GM18519 (cell line): ENCODE measurements at regions not wholly inside any gene's neighbourhood (a gene's known extent, or its start where the extent isn't known, plus 50 kb on each side); places are given as distances from the start of the nearest gene placed in this dataset.
"Not testable (repeated sequence)": the region's sequence is repeated elsewhere in the genome, so short reads cannot be mapped to it uniquely, and the experiment has no call there.

ENCODE experiments used
- ATAC-seq: cut with Tn5 transposase; IDR thresholded peaks from one replicate; pipeline ENCODE4 v1.9.1; 2021; ENCODE audit warnings: mild to moderate bottlenecking, moderate library complexity; ENCODE audit not compliant: unreplicated experiment, low FRiP score

DNA sequence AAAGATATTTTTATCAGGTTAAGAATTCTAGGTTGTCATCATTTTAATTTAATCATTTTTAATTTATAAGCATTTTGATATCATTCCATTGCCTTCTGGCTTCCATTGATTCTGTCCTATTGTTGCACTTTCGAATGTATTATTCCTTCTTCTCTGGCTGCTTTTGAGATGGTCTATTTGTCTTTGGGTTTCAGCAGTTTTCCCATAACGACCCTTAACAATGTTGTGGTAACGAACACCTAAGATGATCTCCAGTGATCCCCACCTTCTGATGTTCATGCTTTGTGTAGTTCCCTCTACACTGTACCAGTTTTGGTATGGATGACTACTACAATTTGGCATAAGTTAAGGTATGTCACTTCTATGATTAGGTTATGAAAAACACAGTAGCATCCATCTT lies 59.9 kb downstream of the MINAR1 start:
- ATAC-seq, result no peak

DNA sequence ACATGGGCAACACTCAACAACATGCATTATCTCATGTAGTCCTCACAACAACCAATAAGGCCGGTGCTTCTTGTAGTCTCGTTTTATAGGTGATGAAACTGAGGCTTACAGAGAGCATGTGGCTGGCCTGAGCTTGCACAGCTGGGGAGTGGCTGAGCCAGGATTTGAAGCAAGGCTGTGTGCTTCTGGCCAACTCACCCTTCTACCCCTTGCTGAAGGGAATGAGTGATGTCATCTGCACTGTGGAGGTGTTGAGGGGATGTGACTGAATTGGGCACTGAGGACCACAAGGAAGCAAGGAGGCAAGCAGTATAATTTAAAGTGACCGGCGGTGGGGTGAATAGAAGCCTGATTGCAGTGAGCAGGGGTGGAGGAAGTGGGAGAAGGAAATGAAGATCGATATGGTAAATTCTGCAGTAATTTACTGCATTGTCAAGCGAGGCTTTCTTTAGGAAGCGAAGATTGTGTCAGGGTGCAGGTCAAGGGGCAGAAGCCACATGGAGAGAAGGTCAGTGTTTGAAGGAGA lies 62.3 kb downstream of the MINAR1 start:
- ATAC-seq, result no peak

DNA sequence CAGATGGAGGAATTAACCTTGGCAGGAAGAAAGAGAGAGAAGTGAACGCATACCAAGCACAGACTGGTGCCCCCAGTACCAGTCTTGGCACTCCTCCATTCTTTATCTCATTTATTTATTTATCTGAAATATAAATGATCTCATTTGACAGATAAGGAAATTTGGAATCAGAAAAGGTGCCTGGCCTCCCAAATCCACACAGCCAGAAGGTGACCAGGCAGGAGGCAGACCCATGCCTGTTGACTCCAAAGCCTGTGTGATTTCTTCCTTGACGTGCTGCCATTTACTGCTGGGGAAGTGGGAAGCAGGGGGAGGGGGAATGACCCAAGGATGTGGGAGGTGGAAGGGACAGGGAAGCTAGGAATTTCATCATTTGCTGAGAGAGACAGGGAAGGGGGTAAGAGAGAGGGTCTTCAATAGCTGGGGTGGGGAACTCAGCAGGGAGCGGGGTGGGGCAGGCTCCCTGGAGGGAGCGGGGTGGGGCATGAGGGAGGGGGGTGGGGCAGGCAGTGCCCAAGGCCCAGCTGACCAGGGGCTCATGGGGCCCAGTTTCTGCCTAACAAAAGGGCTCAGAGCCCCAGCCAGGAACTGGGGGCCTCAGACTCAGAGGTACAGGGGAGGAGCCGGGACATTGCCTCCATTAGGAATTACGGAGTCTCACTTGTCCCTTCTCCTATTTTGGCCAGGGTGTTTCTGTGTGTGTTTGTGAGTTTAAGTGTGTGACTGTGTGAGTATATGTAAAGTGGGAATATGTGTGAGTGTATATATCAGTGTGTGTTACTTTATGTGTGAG lies 63.0 kb downstream of the MINAR1 start:
- no peak for ATAC-seq

DNA sequence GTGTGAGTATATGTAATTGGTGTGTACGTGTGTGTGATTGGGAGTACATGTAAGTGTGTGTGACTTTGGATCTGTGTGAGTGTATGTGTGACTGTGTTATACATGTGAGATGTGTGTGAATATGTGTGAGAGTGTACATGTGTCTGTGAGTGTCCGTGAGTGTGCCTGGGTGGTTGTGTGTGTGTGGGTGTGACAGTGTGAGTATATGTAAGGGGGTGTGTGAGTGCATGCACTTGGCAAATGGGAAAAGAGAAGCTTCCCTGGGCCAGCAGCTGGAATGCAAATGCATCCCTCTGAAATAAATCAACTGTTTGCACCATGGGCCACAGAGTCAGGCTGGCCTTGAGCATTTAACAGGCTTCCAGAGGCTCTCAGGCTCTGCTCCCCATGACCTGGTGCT lies 63.6 kb downstream of the MINAR1 start:
- no peak for ATAC-seq

DNA sequence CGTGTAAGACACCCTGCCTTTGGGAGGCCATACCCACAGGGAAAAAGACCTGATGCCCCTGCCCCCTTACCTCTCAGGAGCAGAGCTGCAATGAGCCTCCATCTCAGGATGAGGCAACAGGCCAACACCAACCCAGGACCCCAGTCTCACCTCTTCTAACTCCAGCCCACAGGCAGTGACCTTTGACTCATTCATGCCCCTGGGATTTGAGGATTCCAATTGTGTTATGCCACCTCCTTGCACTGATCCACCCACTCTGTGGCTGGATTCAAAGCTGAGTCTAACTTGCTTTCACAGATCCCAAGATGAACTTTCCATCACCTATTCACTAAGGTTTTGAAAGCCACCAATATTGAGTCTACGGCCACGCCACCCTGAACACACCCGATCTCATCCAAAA lies 64.7 kb downstream of the MINAR1 start:
- no peak for ATAC-seq

DNA sequence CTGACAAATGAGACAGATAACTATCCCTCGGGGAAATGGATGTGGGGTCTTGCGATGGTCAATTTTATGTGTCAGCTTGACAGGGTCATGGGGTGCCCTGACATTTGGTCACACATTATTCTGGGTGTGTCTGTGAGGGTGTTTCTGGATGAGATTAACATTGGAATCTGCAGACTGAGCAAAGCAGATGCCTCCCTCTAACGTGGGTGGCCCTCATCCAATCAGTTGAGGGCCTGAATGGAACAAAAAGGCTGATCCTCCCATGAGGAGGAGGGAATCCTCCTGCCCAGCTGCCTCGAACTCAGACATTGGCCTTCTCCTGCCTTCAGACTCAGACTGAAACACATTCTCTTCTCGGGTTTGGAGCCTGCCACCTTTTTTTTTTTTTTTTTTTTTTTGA lies 69.0 kb downstream of the MINAR1 start:
- no peak for ATAC-seq

DNA sequence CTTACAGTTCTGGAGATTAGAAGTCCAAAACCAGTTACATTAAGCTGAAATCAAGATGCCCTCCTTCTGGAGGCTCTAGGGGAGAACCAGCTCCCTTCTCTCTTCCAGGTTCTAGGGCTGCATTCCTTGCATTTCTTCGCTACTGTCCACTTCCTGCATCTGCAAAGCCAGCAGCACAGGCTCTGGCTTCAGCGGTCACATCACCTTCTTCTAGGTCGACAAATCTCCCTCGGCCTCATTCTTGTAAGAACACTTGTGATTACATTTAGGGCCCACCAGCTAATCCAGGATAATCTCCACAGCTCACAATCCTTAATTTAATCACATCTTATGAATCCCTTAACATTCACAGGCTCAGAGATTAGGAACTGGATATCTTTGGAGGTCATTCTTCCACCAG lies 73.8 kb downstream of the MINAR1 start:
- ATAC-seq, result no peak

DNA sequence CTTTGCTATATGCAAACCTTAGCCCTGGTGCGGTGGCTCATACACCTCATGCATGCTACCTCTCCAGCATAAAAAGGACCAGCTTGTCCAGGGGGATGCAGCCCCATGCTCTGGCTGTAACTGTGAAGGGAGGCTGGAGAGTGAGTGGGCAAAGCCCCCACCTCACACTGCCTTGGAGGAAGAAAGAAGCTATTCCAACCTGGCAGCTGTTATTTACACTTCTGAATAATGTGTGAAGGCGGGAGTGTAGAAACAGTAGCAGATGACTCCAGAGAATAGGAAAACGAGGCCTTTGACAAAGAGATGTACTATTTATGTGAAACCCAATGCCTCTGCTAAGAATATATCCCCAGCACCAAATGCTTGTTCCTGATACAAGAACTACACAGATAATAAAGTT lies 80.7 kb downstream of the MINAR1 start:
- ATAC-seq, result not testable (repeated sequence)

DNA sequence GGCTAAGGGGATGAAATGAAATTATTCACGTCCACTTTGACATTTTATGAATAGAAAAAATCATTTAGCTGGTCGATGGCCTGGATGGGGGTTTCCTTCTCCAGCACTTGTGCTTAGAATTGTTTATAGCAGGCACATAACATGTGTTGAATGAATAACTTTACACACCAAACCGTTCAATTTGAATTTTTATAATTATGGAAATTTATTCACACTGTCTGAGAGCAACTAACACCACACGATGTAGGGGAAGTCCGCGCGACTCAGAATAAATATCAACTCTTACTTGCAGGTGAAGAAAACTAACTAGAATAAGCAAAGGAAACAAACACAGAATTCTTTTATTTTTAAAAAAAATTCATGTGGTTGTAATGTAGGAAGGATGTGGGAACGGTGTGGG lies 81.3 kb downstream of the MINAR1 start:
- no peak for ATAC-seq

DNA sequence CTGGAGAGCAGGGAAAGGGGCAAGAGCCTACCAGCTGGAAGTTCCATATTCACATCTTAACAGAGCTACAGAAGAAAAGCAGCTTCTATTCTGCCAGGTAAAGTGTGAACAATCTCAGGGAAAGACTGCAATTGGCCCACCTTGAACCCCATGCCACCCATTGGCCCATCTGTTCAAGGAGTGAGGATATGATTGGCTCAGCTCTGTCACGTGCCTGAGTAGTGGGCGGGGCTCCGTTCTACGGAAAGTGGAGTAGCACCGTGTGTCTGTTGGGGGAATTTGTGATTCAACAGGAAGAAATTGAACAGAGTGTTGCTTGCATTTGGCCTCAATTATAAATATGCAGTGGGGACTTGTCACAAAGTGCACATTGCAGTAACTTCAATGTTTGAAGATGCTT lies 81.8 kb downstream of the MINAR1 start:
- ATAC-seq, result no peak

DNA sequence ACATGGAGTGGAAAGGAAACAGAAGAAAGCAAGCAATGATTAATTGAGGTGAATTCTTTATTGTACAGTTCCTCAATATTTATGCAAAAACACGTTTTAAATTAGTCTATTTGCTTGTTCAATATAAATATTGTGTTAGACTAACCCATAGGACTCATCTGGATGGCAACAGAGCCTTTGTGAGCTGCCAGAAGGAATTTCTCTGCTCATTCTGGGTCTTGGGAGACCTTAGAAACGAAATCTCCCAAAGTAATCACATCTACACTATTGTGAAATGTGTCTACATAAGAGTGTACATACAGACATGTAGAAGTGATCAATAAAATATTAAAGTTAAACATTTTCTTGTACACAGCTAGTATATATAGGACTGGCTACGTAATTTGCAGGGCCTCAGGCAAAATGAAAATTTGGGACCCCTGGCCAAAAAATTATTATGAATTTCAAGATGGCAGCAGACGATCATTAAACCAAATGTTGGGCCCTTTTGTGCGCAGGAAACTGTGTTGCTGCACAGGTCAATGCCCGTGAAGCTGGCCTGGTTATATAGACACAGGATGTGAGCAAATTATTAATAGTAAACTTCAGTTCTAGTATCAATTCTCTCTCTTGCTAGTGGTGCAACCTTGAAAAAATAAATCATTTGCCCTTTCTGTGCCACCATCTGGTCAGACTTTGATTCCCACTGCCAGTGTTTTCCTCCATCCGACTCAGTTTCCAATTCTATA lies 83.3 kb downstream of the MINAR1 start:
- no peak for ATAC-seq

DNA sequence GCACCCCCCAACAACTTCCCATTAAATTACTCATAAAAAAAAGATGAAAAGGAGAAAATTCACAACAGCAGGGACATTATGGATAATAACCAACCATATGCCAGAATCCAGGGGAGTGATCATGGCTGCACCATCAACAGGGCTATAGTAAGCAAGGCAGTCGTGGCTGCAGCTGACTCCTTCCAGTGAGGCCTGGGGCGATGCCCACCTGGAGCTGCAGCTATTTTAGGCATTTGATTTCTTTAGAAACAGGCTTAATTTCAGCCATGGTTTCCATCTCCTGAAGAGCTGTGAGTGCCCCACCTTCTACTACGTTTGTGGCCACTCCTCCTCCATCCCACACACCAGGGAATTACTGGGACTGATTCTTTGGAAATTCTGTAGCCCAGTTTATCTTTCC lies 84.0 kb downstream of the MINAR1 start:
- ATAC-seq, result no peak

DNA sequence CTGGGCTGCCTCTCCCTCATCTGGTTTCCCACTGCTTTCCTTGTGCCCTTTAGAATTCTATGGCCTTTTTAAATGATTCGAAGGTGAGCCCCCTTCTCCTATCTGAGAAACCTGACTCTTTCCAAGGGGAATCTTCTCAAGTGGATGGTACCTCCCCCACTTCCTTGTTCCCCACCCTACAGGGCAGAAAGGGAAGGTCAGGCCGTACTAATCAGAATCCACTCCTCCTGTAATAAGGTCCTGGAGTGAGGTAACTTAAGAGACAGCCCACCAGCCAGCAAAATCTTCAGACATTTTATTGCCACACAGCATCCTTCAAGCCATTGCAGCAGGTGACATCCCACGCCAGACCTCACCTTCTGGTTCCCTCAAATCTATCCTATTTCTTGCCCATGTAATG lies 84.5 kb downstream of the MINAR1 start:
- ATAC-seq, result no peak

DNA sequence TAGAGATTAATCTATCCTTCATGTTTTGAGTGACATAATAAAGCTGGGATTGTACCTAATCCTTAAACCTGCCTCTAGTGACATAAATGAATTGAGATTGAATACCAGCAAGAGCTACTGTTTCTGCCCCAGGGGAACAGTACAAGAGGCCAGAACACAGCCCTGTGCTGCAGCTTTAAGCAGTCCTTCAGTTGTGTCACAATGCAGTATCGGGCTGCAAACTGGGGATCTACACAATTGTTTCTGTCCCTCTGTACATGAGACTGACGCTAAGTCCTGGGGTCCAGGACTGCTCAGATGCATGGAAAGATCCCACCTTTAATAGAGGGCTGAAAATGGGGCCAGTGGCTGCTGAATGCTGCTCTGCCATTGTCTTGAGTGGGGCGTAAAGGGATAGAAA lies 87.5 kb downstream of the MINAR1 start:
- no peak for ATAC-seq

DNA sequence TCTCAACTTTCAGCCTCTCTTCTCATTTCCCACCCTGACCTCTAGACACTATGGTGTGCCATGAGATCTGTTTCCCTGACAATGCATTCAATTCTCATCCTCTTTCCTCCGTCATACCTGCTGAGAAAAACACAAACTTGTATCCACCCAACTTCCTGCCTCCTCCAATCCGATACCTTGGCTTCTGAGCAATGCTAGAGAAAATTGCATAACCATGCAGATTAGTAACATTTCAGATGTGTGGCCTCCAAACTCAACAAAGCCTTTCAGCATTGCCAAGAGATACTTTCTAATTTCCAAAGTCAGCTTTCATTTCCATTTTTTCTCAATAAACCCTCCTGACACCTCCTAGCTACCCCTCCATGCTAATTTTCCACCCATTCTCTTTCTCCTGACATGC lies 88.5 kb downstream of the MINAR1 start:
- ATAC-seq, result no peak

DNA sequence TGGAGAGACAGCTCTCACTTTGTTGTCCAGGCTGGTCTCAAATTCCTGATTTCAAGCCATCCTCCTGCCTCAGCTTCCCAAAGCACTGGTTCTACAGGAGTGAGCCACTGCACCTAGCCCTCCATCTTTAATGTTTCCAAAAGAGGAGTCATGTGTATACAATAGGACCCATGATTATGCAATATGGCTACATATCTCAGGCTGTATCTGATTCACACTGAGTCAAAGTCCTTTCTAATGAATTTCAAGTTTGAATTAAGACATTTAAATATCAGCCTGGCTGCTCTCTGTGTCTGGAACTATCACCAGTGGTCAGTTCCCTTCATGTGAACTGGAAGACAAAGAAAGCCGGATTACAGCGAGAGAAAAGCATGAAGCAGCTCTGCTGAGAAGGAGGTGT lies 90.5 kb downstream of the MINAR1 start:
- ATAC-seq, result no peak

DNA sequence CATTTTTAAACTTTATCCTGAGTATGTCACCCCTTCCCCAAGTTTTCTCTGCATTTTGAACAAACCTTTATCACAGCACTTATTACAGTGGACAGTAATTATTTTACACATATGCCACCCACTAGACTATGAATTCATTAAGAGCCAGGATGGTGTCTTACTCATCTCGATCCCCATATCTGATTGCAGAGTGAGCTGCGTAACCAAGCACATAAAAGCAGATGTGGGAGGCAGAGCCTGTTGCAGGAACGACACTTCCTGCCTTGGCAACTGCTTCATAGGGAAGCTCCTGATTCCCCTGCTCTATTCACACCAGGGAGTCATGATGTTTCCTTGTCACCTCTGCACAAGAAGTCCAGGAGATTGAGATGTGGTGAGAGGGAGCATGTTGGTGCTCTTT lies 91.1 kb downstream of the MINAR1 start:
- no peak for ATAC-seq

DNA sequence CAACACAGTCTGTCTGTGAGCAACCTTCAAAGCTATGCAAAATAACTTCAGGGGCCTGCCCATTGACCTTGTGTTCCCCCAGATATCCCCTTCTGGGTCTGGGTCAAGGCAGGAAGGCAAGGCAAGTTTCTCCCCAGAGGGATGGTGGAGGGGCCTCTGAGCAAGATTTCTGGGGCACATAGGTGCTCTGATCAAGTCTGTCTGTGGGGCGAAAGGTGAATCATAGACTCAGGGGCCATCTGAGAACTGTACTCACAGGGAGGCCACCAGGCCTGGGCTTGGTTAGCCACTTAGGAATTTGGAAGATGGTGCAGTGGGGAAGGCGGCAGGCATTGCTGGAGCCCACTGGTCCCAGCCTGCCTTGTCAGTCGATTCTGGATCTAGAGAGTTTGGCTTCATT lies 92.4 kb downstream of the MINAR1 start:
- ATAC-seq, result no peak

DNA sequence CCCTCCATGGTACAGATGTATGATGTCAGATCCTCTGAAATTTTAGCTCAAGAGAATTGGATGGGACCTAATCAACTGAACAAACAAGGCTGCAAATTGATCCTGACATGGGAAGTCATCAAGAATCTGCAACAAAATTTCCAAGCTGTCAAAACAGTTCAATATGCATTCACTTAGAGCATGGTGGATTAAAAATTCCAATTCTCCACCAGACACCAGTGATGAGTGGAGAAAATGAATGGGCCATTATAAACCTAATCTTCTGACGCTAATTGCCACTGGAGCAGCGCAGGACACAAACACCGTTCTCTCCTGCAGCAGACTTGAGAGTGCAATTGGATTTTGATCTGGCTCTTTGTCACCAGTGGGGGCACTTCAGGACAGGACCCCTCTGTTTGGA lies 94.2 kb downstream of the MINAR1 start:
- ATAC-seq, result no peak

DNA sequence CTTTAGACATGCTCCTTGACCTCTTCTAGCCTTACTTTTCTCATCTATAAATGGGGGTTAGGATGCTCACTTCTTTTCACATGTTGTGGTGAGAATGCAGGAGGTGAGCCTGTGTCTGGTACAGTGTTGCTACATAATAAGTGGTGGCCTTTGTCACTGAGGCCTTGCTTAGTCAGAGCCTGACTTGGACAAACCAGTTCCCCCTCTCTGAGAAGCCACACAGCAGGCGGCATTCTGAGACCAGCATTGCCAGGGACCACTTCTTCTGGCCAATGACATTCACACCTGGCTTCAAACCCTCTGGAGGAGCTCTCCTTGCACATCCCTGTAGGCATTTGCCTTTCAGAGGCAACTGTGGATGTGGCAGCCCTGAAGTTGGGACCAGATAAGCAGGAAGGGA lies 95.7 kb downstream of the MINAR1 start:
- ATAC-seq, result no peak

DNA sequence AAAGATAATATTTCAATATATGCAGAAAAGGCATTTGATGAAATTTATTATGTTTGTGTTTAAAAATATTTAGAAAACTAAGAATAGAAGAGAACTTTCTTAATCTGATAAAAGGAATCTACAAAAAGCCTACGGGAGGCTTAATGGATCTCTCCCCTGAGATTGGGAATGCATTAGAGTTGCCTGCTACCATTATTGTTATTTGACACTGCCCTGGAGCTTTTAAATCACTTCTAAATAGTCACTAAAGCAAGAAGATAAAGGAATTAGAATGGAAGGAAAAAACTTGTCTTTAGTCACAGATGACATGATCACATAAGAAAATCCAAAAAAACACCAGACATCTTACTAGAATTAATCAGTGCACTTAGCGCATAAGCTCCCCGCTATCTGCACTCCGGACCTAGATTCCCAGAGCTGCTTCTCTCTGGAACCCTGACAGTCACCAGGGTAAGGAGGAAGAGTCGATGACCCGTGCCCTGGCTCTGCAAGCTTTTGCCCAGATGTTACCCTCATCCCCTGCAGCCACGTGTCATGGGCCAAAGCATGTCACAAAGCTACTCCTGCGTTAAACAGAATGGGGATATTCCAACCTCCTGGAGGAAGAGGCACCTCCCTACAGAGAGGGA lies 97.1 kb downstream of the MINAR1 start:
- no peak for ATAC-seq

DNA sequence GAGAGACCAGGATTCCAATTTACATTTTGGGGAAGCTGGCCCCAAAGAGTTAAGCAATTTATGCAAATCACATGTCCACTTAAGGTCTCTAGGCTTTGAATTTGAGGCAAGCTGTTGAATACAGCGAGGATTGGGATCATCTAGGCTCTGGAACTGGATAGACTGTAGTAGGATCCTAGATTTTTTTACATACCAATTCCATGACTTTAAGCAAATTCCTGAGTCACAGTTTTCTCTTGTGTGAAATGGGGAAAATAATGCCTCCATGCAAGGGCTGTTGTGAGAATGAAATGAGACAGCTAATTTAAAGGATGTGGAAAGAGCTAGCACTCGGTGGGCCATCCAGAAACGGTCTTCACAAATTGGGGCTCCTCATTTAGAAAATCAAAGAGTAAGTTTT lies 103.4 kb downstream of the MINAR1 start:
- no peak for ATAC-seq
